Colon (tissue), 2 donors: ENCODE measurements at regions not wholly inside any gene's neighbourhood (a gene's known extent, or its start where the extent isn't known, plus 50 kb on each side); places are given as distances from the start of the nearest gene placed in this dataset.
"Not testable (repeated sequence)": the region's sequence is repeated elsewhere in the genome, so short reads cannot be mapped to it uniquely, and the experiment has no call there.

ENCODE experiments used
- FAIRE-seq: peaks from 2 replicates; lab custom pipeline; 2012; peaks lifted over from hg19 to GRCh38; lab: Jason Lieb, UNC
- donor health status: control.
- donor health status: control.

DNA sequence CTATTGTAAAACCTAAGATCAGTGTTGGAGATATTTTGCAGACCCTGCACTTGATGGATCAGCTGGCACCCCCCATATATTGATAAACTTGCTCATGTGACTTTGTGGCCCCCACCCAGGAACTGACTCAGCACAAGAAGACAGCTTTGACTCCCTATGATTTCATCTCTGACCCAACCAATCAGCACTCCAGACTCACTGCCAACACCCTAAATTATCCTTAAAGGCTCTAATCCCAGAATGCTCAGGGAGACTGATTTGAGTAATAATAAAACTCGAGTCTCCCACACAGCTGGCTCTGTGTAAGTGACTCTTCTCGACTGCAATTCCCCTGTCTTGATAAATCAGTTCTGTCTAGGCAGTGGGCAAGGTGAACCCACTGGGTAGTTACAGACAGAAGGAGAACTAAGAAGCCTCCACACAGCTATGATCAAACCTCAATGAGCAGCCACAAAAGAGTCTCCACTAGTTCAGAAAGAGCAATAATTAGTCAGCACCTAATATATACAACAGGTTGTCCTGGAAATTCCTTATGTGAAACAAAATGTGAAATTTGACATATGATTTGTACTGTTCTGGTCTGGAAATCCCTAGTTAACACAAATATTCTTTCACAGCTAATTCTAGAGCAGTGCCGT is 52.2 kb downstream of the ACTL7B start:
- no peak for FAIRE-seq

DNA sequence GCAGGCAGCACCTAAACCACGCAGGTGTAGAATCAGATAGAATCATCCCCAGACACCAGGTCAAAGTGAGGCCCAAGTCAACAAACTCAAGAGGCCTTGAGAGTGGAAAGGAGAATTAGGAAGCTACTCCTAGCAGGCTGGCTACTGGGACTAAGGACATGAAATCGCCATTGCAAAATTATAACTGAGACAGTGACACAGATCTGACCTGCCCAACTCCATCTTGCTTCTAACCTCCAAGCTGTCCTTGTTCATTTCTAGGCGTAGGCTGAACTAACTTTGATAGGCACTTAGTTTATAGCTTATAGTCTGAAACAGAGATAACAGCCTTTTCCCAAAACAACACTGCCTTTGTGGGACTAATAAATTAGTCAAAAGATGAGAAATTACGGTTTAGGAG is 52.8 kb downstream of the ACTL7B start:
- no peak for FAIRE-seq

DNA sequence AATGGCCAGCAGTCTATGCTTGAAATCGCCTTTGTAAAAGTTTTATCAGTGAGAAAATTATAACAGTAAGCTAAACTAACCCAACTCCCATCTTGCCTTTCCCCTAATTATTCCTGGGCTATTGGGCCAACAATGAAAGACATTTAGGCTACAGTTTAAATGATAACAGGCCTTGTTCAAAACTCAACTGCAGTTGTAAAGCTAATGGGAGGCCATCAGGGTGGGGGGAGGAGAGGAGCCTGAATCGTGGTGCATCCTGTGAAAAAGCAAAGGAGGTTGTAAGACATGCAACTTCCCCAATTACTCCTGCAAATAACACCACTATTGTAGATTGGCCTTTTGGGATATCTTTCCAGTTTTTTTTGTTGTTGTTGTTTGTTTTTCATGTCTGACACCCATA is 53.8 kb downstream of the ACTL7B start:
- no peak for FAIRE-seq

DNA sequence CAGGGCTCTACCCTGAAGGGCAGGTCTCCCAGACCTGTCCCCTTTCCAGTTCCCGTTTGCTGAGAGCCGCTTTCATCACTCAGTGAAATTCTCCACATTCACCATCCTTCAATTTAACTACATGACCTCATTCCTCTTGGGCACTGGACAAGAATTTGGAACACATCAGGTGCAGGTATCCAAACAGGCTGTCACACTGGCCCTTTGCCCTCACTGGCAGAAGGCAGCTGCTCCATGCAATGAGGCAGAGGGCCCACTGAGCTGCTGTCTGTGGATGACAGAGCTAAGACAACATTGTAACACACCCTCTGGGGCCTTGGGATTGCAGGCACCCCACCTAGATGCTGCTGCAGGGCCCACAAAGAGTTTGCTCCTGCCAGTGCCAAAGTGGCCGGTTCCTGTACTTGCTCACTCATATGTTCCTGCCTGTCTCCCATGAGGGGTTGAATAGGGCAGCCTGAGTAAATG is 55.1 kb downstream of the ACTL7B start:
- no peak for FAIRE-seq

DNA sequence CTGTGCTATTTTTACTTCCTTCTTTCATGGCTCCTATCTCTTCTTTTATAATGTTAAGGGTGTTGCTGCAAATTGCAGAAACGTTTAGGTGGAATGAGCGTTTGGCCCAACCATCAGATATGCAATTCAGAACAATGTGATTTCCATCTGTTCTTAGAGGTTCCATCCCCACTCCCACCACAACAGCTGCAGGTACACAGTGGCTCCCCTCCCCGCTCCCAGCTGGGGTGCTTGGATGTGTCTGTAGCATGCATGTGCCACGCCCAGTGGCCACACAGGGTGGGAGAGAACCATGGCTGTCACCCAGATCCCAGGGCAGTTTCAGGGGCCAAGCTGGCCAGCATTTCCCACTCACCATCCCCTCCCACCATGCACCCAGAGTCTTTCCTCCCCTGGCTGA is 62.2 kb downstream of the ACTL7B start:
- no peak for FAIRE-seq

DNA sequence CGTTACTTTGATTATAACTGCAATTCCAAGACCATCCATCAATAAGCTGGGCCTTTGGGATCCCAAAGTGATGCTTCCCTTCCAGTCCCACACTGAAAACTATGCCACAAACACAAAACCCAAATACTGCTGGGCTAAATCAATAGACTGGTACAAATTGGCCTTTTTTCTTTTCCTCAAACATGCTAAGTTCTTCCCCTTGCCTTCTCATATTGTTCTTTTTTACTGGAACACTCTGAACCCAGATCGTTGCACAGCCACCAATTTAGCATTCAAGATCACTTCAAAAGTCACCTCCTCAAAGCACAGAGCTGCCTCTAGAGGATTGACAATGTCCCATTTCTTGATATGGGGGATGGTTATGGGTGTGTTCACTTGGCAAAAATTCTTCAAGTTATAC is 66.0 kb downstream of the ACTL7B start:
- no peak for FAIRE-seq

DNA sequence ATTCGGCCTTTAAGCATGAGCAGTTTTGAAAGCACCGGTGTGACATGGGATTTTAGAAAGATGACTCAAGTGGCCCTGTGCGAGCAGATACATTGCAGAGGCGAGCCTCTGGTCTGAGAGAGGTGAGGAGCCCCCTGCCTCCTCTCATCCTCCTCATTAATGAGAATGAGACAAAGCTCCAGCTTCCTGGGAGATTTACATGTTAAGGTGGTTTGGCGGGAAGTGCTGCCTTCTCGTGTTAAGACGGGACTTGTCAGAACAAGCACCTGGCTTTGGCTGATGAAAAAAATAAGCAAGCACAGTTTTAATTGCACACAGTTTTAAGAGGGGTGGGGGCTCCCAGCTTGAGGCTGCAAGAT is 68.1 kb downstream of the ACTL7B start:
- FAIRE-seq = no peak

DNA sequence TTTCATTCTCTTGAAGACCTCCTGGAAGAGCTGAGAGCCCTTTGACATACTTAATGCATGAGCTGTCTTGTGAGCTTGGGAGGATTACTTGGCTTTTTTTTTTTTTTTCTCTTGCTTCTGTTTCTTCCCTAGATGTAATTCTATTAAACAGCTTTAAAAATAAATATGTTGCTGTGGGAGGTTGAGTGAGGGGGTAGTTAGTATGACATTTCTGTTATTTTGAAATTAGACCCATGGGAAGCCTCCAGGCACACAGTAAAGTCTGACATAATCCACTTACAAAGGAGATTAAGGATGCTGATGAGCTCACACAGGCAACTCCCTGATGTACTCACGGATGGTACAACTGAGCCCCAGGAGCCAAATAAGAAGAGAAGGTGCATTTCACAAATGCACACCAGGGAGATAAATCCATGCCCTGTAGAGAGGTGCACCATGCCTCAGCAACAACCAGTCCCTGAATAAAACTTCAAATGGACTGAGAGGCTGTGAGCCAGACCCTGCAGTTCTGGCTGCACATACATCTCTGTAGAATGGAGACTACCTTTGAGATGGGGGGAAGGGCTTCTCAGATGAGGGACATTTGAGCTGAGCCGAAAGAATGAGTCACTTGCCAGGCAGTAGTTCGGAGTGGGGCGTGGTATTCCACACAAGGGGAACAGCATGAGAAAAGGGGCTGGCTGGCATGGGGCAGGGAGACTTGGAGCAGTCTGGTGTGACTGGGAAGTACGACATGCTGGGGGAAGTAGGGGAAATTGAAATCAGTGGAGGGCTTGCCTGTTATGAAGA is 68.7 kb downstream of the ACTL7B start:
- no peak for FAIRE-seq

DNA sequence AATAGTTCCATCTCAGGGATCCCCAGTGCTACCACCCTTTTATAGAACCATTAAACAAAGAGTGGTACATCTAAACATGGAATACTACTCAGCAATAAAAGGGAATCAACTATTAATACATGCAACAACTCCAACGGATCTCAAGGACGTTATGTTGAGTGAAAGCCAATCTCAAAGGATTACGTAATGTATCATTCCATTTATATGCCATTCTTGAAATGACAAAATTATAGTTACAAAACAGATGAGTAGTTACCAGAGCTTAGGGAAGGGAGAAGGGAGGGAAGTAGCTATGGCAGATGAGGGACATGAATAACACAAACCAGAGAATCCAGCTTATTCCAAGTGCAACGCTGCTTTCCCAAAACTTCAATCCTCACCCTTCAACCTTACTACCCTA is 69.5 kb downstream of the ACTL7B start:
- no peak for FAIRE-seq

DNA sequence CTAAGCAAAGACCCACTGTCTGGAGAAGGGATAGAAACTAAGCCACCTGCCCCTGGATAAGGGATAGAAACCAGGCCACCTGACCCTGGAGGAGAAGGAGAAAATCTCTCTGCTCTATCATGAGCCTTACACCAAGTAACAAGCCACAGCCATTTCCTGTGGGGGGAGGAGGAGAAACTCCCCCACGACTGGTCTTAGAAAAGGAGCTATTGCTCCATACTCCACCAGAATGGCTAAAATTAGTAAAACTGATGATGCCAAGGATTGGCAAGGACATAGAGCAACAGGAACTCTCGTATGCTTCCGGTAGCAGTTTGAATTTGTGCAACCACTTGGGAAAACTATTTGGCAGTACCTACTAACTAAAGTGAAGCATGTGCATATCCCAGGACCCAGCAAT is 70.8 kb downstream of the ACTL7B start:
- FAIRE-seq = no peak

DNA sequence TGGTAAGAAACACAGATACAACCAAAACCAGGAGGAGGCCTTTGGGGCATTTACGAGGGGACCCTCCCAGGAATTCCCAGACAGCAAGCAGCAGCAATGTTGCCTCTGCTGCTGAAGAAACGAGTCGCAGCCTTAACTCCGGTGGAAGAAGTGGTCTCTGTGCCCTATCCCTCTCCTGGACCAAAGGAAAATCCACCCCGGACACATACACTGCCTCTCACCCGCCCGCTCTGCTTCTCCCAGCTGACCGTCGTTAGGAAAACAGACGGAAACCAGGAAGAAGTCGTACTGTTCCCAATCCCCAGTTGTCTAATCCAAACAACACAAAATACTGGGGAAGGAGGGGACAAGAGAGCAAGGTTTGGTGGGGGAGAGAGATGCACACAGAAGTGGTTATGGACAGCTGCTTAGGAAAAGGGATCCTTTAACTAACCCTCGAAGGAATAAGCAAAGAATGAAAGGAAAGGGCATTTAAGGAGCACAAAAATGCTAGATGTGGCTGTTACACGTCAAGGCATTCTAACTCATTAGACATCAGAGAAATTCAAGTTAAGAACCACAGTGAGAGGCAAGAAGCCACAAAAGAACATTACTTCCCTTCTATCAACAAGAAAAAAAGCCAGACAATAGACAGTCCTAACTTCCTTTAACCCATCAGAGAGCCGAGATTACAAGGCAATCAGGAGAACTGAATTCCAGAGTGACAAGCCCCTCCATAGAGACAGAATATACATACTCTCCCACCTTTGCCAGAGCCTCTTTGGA is 71.9 kb downstream of the ACTL7B start:
- FAIRE-seq = no peak

DNA sequence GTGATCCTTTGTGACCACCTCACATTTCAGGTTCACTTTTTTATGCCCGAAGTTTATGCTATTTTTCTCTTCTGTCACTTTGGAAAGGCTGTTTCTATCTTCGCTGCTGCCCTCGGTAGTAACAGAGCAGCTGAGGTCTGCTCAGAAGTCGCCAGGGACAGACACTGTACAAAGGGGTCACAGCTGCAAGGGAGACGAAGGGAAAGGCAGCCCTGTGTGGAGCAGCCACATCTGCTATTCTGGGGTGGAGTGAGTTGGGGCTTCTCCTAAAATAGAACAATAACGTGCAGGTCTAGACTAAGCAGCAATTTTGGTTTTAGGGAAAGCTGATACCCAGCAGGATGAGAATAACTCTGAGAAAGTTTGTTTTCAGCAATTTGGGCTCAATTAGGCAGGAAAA is 72.5 kb downstream of the ACTL7B start:
- FAIRE-seq = no peak

DNA sequence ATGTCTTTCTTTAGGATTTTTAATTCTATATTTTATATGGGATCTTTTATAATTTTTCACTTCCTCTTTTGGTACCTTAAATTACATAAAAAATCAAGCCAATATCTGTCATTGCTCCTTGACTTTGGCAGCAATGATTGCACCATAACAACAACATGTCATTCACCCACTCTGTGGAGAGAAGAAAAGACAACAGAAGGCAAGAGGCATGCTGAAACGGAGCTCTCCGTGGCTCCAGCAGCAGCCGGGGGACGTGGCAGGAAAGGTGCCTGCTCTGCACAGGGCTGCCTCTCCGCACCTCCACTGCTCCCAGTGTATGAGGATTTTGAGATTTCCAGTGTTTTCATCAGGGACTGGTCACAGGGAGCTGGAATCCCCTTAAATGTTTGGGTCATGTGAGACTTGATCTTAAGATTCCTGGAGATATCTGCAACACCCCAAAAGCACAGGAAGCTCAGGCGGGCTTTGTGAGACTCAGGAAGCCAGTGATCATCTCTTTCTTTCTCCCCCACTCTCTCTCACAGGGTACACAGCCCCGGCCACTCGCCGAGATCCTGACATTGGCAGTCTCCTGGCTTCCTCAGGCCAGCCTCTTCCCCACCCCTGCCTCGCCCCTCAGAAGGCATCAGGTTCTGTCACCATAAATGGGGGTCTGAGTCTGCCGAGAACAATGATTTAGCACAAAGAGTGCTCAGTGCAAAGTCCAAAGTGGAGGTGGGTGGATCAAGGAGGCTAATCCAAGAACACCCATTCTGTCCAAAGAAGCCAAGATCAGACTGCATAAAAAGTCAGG is 74.6 kb downstream of the ACTL7B start:
- FAIRE-seq = no peak

DNA sequence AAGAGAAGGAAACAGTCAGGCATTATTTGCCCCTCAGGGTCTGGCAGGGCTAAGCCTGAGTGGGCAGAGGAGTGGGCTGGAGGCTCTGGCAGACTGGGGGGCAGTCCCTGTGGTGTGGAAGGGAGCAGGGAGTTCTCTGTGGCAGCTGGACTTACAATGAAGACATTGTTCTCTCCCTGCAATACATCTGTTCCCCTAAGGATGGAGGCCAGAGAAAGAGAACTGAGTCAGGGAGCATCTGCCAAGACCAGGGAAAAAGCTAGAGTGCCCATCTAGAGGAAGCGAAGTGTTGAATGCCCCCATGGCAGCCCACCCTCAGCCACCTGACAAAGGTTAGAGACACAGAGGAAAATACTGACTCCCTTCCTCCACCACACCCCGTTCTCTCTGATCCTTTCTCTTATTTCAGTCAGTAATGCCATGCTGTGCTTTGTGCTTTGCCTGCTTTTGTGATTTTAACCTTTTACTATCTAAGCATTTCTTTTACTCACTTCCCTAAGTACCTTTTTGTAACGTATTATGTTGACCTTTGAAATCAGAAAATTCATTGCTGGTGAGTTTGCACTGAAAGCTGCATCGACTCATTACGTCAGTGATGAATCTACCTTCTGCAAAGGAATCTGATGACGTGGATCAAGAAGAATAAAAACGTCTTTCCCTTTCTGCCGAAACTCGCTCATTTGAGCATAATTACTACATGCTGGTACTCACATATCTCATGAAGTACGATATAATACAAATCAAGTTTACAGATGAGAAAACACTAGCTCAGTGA is 76.0 kb downstream of the ACTL7B start:
- FAIRE-seq = no peak

DNA sequence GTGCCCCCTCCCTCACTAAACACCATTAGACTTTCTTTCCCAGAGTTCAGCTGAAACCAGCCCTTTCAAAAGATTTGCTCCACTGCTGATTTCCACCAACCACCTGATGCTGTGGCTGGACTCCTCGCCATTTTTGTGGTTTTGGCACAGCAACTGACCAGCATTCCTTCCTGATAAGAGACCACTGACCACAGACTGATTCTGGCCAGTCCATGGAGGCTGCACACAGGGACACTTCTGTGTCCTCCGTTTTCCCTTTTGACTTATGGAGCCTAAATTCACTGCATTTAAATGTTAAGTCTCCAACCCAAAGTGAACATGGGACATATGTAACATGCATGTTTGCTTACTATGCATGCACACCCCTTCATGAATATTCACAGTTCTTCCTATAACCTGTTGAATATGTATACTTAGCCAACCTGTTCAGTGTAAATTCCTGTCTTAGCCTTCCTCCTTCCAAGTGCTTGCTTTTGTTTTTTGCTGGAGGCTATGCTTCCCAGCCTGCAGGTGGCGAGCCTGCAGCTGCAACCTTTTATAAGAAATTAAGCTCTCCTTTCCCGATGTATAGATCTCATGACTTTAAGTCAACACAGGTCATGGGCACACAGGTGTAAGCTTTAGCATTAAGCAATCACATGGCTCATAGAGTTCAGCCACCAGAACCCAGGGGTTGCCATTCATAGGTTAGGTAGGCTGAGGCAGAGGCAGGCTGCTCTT is 78.7 kb downstream of the ACTL7B start:
- no peak for FAIRE-seq

DNA sequence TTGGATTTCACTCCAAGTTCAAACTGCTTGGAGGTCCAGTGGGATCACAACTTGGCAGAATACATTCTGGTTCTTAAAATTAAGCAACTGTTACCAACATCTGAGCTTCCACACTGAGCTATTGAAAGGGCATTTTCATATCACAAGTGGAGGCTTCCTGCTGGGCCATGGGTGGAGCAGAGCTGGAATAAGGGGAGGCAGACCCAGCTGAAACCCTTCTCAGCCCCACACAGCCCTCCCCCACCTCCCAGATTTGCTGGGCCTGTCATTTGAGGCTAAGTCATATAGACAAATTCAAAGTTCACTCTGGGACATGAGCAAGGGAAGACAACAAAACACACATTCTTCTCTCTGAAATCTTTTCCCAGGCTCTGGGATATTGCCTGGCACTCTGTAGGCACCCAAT is 79.9 kb downstream of the ACTL7B start:
- FAIRE-seq = no peak

DNA sequence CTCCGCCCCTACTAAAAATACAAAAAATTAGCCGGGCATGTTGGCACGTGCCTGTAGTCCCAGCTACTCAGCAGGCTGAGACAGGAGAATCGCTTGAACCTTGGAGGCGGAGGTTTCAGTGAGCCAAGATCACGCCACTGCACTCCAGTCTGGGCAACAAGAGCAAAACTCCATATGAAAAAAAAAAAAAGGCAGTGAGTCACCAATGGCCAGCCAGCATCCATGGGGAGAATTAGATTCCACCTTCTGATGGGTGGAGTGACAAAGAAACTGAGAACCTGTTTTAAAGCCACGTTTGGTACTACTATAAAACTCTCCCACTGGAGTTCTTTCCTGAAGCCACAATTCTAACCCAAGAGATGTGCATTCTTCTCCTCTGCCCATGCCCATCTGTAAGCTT is 81.7 kb downstream of the ACTL7B start:
- FAIRE-seq = not testable (repeated sequence)

DNA sequence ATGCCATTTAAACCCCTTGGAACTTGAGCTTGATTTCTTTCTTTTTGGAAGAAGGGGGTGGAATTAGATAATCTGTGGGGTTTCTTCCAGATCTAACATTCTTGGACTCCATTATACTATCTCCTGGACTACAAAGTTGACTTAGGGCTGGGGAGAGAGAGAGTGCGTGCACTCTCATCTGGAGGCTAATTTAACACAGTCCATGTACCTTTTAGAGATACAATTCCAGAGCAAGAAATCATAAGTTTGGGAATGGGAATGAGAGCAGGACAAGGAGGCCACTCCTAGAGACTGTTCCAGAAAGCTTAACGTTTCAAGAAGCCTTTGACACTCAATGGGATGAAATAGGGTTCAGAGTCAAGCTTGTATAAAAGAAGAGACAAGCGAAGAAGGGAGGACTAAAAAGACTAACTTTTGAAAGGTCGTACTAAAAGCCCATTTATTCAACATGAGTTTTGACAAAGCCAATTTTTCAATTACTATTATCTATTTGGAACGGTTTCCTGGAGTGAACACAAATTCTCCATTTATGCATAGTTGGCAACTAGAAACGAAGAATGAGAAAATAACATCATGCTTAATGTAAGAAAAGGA is 83.4 kb downstream of the ACTL7B start:
- FAIRE-seq = no peak

DNA sequence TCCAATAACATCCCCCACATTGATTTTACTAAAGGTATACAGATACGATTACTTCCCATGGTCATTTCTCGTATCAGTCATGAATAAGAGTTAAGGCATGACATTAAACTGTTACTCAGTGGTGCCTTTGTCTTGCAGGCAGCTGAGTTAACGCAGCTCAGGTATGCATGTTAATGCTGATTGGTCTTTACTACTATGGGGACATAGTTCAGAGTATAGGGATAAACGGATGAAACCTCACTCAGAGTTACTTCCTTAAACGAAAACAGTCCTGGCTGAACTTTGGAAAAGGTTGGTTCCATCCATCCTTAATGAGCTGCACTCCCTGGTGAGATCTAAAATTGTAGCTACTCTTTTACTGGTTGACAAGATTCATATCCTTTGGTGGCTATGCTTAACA is 87.0 kb downstream of the ACTL7B start:
- FAIRE-seq = no peak

DNA sequence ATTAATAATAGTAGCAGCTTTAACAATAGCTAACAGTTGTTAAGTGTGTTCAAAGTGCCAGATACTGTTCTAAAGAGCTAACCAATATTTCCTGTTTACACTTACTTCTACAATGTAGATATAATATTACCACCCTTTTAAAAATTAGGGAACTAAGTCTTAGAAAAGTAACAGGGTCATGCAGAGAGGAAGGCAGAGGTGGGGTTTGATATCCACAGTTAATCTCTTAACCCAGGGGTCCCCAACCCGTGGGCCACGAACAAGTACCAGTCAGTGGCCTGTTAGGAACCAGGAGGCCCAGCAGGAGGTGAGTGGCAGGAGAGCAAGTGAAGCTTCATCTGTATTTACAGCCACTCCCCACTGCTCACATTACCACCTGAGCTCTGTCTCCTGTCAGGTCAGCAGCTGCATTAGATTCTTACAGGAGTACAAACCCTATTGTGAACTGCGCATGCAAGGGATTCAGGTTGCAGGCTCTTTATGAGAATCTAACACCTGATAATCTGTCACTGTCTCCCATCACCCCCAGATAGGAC is 89.1 kb downstream of the ACTL7B start:
- FAIRE-seq = no peak
